Stimulated activated memory B cell treated with anti-CD40 and anti-IgM and Interleukin-4, amounts not matched to agents 10 μg/mL and 1 μg/mL and 100 μg/mL, for 72 hours (primary cell): ENCODE measurements at regions not wholly inside any gene's neighbourhood (a gene's known extent, or its start where the extent isn't known, plus 50 kb on each side); places are given as distances from the start of the nearest gene placed in this dataset.

Source experiments
- ATAC-seq: fragments of 150-1000 bp; cut with Tn5 transposase; 2 replicates; pipeline ENCODE4 v1.10.0; 2021
- H3K27ac Mint-ChIP-seq: one replicate; pipeline ENCODE4 v1.8.0; 2022; ENCODE audit warnings: mild to moderate bottlenecking, mixed read lengths
- H3K27me3 Mint-ChIP-seq: one replicate; pipeline ENCODE4 v1.8.0; 2022; ENCODE audit warnings: mixed read lengths
- H3K36me3 Mint-ChIP-seq: one replicate; pipeline ENCODE4 v1.8.0; 2022; ENCODE audit warnings: mixed read lengths
- H3K4me1 Mint-ChIP-seq: one replicate; pipeline ENCODE4 v1.8.0; 2022; ENCODE audit warnings: mixed read lengths
- H3K4me3 Mint-ChIP-seq: one replicate; pipeline ENCODE4 v1.8.0; 2022; ENCODE audit warnings: mild to moderate bottlenecking, moderate library complexity, mixed read lengths
- H3K9me3 Mint-ChIP-seq: one replicate; pipeline ENCODE4 v1.8.0; 2022; ENCODE audit warnings: mixed read lengths

GRCh38 chr2:217638533-217638932 lies 364.3 kb downstream of the TNS1 start:
- no peaks in the 10 kb centered on the region for H3K9me3 Mint-ChIP-seq
- no peak for ATAC-seq
- H3K27me3 Mint-ChIP-seq = peaks cover 9% of the 10 kb centered on the region
- no peaks in the 10 kb centered on the region for H3K36me3 Mint-ChIP-seq
- no peaks in the 10 kb centered on the region for H3K4me1 Mint-ChIP-seq
- no peak overlapping the region for H3K27ac Mint-ChIP-seq
- H3K4me3 Mint-ChIP-seq = no peak overlapping the region

DNA sequence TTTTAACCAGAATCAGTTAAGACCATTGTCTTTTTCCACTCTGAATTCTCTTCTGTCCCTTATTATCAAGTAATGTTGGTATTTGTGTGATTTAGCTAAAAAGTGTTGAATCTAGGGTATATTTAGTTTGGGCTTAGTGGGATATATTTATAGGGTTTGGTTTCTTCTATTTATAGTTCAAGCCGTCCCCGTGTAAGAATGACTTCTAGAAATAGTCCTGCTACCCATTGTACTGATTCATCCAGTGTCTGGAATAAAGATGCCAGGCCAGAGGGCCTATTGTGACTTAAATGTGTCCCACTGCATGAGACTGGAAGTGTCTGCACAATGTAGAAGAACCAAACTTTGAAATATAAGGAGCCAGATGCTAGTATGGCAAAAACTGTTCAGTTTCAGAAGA lies 364.8 kb downstream of the TNS1 start:
- H3K27ac Mint-ChIP-seq = no peak overlapping the region
- no peak overlapping the region for H3K4me3 Mint-ChIP-seq
- no peaks in the 10 kb centered on the region for H3K36me3 Mint-ChIP-seq
- H3K27me3 Mint-ChIP-seq = peaks cover 9% of the 10 kb centered on the region
- no peaks in the 10 kb centered on the region for H3K9me3 Mint-ChIP-seq
- H3K4me1 Mint-ChIP-seq = no peaks in the 10 kb centered on the region
- ATAC-seq = no peak

- Mint-ChIP-seq H3K36me3 (no peaks in the 10 kb centered on the region), H3K9me3 (no peaks in the 10 kb centered on the region), H3K27me3 (peaks cover 9% of the 10 kb centered on the region), H3K4me1 (no peaks in the 10 kb centered on the region), H3K4me3 (no peak overlapping the region), H3K27ac (no peak overlapping the region)
- ATAC-seq = no peak
Observed at GRCh38 chr2:217636991-217637561, 365.7 kb downstream of the TNS1 start.

DNA sequence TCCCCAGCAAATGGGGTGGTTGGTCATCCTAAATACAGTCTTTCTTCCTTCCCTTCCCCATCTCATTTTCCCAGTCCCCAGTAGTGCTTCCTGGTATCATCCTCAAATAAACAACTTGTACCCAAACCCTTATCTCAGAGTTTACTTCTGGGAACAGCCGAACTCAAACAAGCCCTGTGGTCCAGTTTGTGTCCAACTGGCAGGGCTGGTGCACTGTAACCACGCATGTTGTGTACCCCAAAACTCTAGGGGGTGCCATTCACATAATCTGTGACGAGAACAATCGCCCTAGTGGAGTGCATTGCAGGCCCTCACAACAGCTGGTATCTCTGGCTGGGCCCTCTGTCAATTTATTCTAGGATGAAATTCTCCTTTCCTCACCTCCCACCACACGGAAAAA lies 366.2 kb downstream of the TNS1 start:
- ATAC-seq = no peak
- peaks cover 9% of the 10 kb centered on the region for H3K27me3 Mint-ChIP-seq
- no peaks in the 10 kb centered on the region for H3K36me3 Mint-ChIP-seq
- no peaks in the 10 kb centered on the region for H3K4me1 Mint-ChIP-seq
- H3K27ac Mint-ChIP-seq = no peak overlapping the region
- no peaks in the 10 kb centered on the region for H3K9me3 Mint-ChIP-seq
- H3K4me3 Mint-ChIP-seq = no peak overlapping the region

GRCh38 chr2:217634871-217635270 lies 367.9 kb downstream of the TNS1 start:
- Mint-ChIP-seq H3K27ac (no peak overlapping the region), H3K9me3 (no peaks in the 10 kb centered on the region), H3K4me1 (no peaks in the 10 kb centered on the region), H3K4me3 (no peak overlapping the region), H3K27me3 (peaks cover 9% of the 10 kb centered on the region), H3K36me3 (no peaks in the 10 kb centered on the region)
- no peak for ATAC-seq

GRCh38 chr2:217632043-217632442 lies 370.8 kb downstream of the TNS1 start:
- Mint-ChIP-seq H3K4me1 (no peaks in the 10 kb centered on the region), H3K36me3 (no peaks in the 10 kb centered on the region), H3K4me3 (no peak overlapping the region), H3K27me3 (peaks cover 6% of the 10 kb centered on the region), H3K9me3 (no peaks in the 10 kb centered on the region), H3K27ac (no peak overlapping the region)
- ATAC-seq = no peak

DNA sequence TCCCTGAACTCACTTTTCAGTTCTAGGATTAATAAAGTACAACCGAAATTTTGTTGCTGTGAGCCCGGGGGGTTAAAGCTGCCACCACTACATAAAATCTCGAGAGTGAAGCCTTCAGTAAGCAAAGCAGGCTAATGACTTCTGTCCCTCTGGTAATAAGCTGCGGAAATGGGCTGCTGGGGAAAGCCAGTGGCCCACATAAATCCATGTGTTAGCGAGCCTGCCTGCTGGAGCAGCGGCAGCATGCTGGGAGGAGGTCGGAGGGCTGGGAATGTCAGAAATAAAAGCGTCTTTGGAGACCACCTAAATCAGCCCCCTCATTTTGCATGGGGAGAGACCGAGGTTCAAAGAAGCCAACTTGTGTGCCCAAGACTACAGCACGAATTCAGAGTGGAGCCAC lies 371.7 kb downstream of the TNS1 start:
- Mint-ChIP-seq H3K9me3 (no peaks in the 10 kb centered on the region), H3K27me3 (no peaks in the 10 kb centered on the region), H3K4me1 (no peaks in the 10 kb centered on the region), H3K4me3 (no peak overlapping the region), H3K27ac (no peak overlapping the region), H3K36me3 (no peaks in the 10 kb centered on the region)
- no peak for ATAC-seq

- Mint-ChIP-seq H3K4me3 (no peak overlapping the region), H3K27ac (no peak overlapping the region), H3K9me3 (no peaks in the 10 kb centered on the region), H3K36me3 (no peaks in the 10 kb centered on the region), H3K27me3 (no peaks in the 10 kb centered on the region), H3K4me1 (no peaks in the 10 kb centered on the region)
- ATAC-seq = no peak
Observed at GRCh38 chr2:217629347-217629746, 373.4 kb downstream of the TNS1 start.

DNA sequence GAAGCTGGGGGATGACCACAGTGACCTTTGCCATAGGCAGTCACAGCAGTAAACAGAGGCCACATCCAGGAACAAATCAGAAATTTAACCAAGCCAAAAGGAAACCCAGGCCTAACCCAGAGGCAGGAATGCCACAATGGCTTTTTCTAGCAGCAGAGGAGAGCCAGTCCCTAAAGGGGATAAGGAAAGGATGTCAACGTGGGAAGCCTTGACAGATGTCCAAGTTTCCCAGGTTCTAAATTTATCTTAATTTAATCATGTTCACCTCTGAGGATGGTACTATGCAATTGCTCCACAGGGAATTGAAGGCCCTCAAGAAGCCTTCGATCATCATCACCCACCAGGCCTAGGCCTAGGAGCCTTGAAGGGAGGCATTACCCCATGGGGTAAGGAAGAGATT lies 374.7 kb downstream of the TNS1 start:
- Mint-ChIP-seq H3K27ac (no peak overlapping the region), H3K9me3 (no peaks in the 10 kb centered on the region), H3K4me3 (no peak overlapping the region), H3K36me3 (no peaks in the 10 kb centered on the region), H3K27me3 (no peaks in the 10 kb centered on the region), H3K4me1 (no peaks in the 10 kb centered on the region)
- no peak for ATAC-seq

DNA sequence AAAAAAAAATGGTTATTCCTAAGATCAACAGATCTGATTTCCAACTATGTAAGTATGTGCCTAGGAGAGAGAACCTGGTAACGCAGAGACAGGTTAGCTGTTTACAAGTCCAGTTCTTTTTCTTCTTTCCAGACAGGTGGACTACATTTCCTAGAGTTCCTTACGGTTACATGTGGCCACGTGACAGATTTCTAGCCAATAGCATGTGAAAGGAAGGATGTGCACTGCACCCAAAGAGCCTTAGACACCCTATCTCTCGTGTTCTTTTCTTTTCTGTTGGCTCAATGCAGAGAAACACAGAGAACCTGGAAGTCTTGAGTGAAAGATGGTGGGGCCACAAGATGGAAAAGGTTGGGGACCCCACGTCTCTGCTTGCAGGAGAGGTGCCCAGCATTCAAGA lies 375.9 kb downstream of the TNS1 start:
- H3K4me3 Mint-ChIP-seq = no peak overlapping the region
- no peak overlapping the region for H3K27ac Mint-ChIP-seq
- no peaks in the 10 kb centered on the region for H3K36me3 Mint-ChIP-seq
- no peak for ATAC-seq
- H3K27me3 Mint-ChIP-seq = no peaks in the 10 kb centered on the region
- H3K9me3 Mint-ChIP-seq = no peaks in the 10 kb centered on the region
- no peaks in the 10 kb centered on the region for H3K4me1 Mint-ChIP-seq

DNA sequence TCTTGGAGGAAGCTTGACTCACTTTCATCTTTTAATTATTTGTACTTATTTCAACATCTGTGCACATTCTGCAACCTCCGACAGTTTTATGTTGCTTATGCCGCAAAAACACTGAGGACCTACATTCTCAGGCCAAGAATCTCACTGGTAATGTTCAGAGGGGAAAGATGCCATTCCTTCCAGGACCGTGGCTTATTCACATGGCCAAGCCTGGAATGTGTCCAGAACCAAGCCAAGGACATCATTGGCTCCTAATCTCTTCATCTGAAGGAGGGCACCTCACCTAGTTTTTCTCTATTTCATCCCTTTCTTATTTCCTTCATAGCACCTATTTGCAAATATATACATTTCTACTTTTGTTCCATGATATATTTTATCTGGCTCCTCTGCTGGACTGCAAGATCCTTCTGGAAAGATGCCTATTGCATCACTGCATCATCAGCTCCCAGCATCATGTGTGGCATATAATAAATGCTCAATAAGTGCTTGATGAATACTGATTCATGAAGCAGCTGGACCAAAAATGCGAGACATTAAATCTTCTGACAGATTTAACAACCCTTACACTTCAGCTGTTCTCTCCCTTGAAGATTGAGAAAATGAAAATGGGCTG lies 377.1 kb downstream of the TNS1 start:
- Mint-ChIP-seq H3K27me3 (no peaks in the 10 kb centered on the region), H3K4me1 (no peaks in the 10 kb centered on the region)
- ATAC-seq = no peak

GRCh38 chr2:217623281-217623912 lies 379.4 kb downstream of the TNS1 start:
- H3K36me3 Mint-ChIP-seq = no peaks in the 10 kb centered on the region
- no peak for ATAC-seq
- H3K4me1 Mint-ChIP-seq = no peaks in the 10 kb centered on the region
- H3K27ac Mint-ChIP-seq = no peak overlapping the region
- H3K4me3 Mint-ChIP-seq = no peak overlapping the region
- no peaks in the 10 kb centered on the region for H3K27me3 Mint-ChIP-seq
- no peaks in the 10 kb centered on the region for H3K9me3 Mint-ChIP-seq

More for the DNA sequence above, 377.1 kb downstream of the TNS1 start:
- Mint-ChIP-seq H3K36me3 (no peaks in the 10 kb centered on the region), H3K27ac (no peak overlapping the region), H3K9me3 (no peaks in the 10 kb centered on the region), H3K4me3 (no peak overlapping the region)

- Mint-ChIP-seq H3K36me3 (no peaks in the 10 kb centered on the region), H3K4me3 (no peak overlapping the region), H3K27me3 (no peaks in the 10 kb centered on the region), H3K9me3 (no peaks in the 10 kb centered on the region), H3K4me1 (no peaks in the 10 kb centered on the region), H3K27ac (no peak overlapping the region)
- ATAC-seq = no peak
Observed at GRCh38 chr2:217622205-217623060, 380.4 kb downstream of the TNS1 start.

- Mint-ChIP-seq H3K4me1 (no peaks in the 10 kb centered on the region), H3K36me3 (no peaks in the 10 kb centered on the region), H3K9me3 (no peaks in the 10 kb centered on the region), H3K4me3 (no peak overlapping the region), H3K27me3 (no peaks in the 10 kb centered on the region), H3K27ac (no peak overlapping the region)
- ATAC-seq = no peak
Observed at GRCh38 chr2:217621391-217621801, 381.4 kb downstream of the TNS1 start.

GRCh38 chr2:217618744-217619143 lies 384.1 kb downstream of the TNS1 start:
- H3K4me1 Mint-ChIP-seq = no peaks in the 10 kb centered on the region
- no peaks in the 10 kb centered on the region for H3K27me3 Mint-ChIP-seq
- no peaks in the 10 kb centered on the region for H3K9me3 Mint-ChIP-seq

More at GRCh38 chr2:217618744-217619143, 384.1 kb downstream of the TNS1 start:
- H3K27ac Mint-ChIP-seq = no peak overlapping the region
- no peak overlapping the region for H3K4me3 Mint-ChIP-seq
- no peaks in the 10 kb centered on the region for H3K36me3 Mint-ChIP-seq
- ATAC-seq = no peak
